Mucosa of rectum (tissue), 2 donors: ENCODE measurements at regions not wholly inside any gene's neighbourhood (a gene's known extent, or its start where the extent isn't known, plus 50 kb on each side); places are given as distances from the start of the nearest gene placed in this dataset.

Experiments
- H3K27ac ChIP-seq, 2 donors: one replicate each; pipeline ENCODE4 v1.7.0; 2013; ENCODE audit warnings: inconsistent platforms in 2 of 2, low read depth in 2 of 2, low read length in 2 of 2
- H3K27me3 ChIP-seq, 2 donors: one replicate each; pipeline ENCODE4 v1.7.0; 2013; ENCODE audit warnings: low read length in 2 of 2; ENCODE audit not compliant: control insufficient read depth in 2 of 2, insufficient read depth in 2 of 2
- H3K36me3 ChIP-seq, 2 donors: one replicate each; pipeline ENCODE4 v1.7.0; 2013; ENCODE audit warnings: low read length in 2 of 2; ENCODE audit not compliant: control insufficient read depth in 2 of 2, insufficient read depth in 2 of 2
- H3K4me1 ChIP-seq, 2 donors: one replicate each; pipeline ENCODE4 v1.7.0; 2013; ENCODE audit warnings: low read length in 2 of 2, mild to moderate bottlenecking in 1 of 2; ENCODE audit not compliant: control insufficient read depth in 2 of 2, insufficient read depth in 2 of 2
- H3K4me3 ChIP-seq, 2 donors: one replicate each; pipeline ENCODE4 v1.7.0; 2013; ENCODE audit warnings: low read length in 2 of 2
- H3K9ac ChIP-seq, 2 donors: one replicate each; pipeline ENCODE4 v1.7.0; 2013; ENCODE audit warnings: low read length in 2 of 2, low read depth in 1 of 2, mild to moderate bottlenecking in 1 of 2
- H3K9me3 ChIP-seq, 2 donors: one replicate each; pipeline ENCODE4 v1.7.0; 2013; ENCODE audit warnings: low read length in 2 of 2; ENCODE audit not compliant: control insufficient read depth in 2 of 2
- donor health status: healthy.
- donor health status: Normal muscosa, but diverticular disease.

GRCh38 chr4:14726877-14727361 lies 275.4 kb upstream of the CPEB2 start:
- Histone ChIP-seq H3K4me3 (no peak overlapping the region), H3K9me3 (no peaks in the 10 kb centered on the region), H3K4me1 (no peaks in the 10 kb centered on the region), H3K9ac (no peak overlapping the region), H3K27me3 (no peaks in the 10 kb centered on the region), H3K36me3 (no peaks in the 10 kb centered on the region), H3K27ac (no peak overlapping the region)

DNA sequence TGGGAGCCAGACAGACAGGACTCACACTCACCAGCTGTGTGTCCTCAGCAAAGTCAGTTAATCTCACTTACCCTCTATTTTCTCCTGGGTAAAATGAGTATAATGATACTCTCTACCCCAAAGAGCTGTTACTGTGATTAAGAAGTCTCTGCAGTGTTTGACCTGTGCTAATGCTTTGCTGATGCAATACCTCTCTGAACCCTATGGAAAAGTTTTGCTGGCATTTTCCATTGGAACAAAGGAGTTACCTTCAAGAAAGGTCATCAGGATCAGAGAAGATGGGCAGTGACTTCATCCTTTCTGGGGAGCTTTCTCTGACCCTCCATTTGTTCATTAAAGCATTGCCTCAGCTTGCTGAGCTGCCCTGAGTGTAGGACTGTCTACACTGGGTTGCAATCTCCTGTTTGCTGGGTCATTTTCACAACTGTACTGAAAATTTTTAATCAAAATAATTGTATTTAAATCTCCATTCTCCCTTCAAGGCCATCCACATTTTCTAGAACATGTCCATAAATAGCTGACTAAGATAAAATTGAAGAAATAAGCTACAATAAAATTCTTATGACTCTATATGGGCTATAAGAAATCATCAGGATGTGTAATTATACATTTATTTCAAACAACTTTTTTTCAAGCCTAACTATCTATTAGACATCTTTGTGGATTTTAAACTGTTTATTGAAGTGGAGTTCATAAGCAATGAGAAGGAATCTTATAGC lies 272.8 kb upstream of the CPEB2 start:
- H3K9ac ChIP-seq = no peak overlapping the region
- H3K4me3 ChIP-seq = no peak overlapping the region
- H3K4me1 ChIP-seq = no peaks in the 10 kb centered on the region
- H3K9me3 ChIP-seq = no peaks in the 10 kb centered on the region
- H3K27me3 ChIP-seq = no peaks in the 10 kb centered on the region
- no peaks in the 10 kb centered on the region for H3K36me3 ChIP-seq
- H3K27ac ChIP-seq = no peak overlapping the region

- Histone ChIP-seq H3K9ac (no peak overlapping the region), H3K27me3 (no peaks in the 10 kb centered on the region), H3K9me3 (no peaks in the 10 kb centered on the region), H3K27ac (no peak overlapping the region), H3K4me1 (no peaks in the 10 kb centered on the region), H3K4me3 (no peak overlapping the region), H3K36me3 (no peaks in the 10 kb centered on the region)
Observed at GRCh38 chr4:14742054-14742453, 260.2 kb upstream of the CPEB2 start.

DNA sequence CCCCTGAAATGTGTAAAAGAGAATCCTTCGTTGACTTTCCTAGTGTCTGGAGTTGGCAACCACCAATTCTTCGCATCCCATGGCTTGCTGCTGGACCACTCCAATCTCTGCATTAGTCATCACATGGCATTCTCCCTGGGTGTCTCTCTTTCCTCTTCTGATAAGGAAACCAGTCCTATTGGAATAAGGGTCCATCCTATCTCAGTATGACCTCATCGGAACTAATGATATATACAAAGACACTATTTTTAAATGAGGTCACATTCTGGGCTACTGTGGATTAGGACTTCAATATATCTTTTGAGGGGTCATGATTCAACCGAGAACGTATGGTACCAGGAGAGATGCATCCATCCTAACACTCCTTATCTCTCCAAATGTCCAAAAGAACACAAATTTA lies 259.1 kb upstream of the CPEB2 start:
- Histone ChIP-seq H3K9ac (no peak overlapping the region), H3K4me1 (no peaks in the 10 kb centered on the region), H3K36me3 (no peaks in the 10 kb centered on the region), H3K9me3 (no peaks in the 10 kb centered on the region), H3K27ac (no peak overlapping the region), H3K27me3 (no peaks in the 10 kb centered on the region), H3K4me3 (no peak overlapping the region)

- Histone ChIP-seq H3K27me3 (no peaks in the 10 kb centered on the region), H3K36me3 (no peaks in the 10 kb centered on the region), H3K4me1 (no peaks in the 10 kb centered on the region), H3K27ac (no peak overlapping the region), H3K9ac (no peak overlapping the region), H3K9me3 (no peaks in the 10 kb centered on the region), H3K4me3 (no peak overlapping the region)
Observed at GRCh38 chr4:14743601-14744000, 258.7 kb upstream of the CPEB2 start.

- no peak overlapping the region for H3K4me3 ChIP-seq
- H3K27me3 ChIP-seq = no peaks in the 10 kb centered on the region
- H3K9me3 ChIP-seq = no peaks in the 10 kb centered on the region
- no peak overlapping the region for H3K9ac ChIP-seq
- H3K4me1 ChIP-seq = no peaks in the 10 kb centered on the region
- H3K36me3 ChIP-seq = no peaks in the 10 kb centered on the region
- no peak overlapping the region for H3K27ac ChIP-seq
Observed at GRCh38 chr4:14744346-14744745, 257.9 kb upstream of the CPEB2 start.

GRCh38 chr4:14749910-14750309 lies 252.4 kb upstream of the CPEB2 start:
- Histone ChIP-seq H3K4me3 (no peak overlapping the region), H3K27me3 (no peaks in the 10 kb centered on the region), H3K27ac (no peak overlapping the region), H3K4me1 (no peaks in the 10 kb centered on the region), H3K9me3 (no peaks in the 10 kb centered on the region), H3K9ac (no peak overlapping the region), H3K36me3 (no peaks in the 10 kb centered on the region)

DNA sequence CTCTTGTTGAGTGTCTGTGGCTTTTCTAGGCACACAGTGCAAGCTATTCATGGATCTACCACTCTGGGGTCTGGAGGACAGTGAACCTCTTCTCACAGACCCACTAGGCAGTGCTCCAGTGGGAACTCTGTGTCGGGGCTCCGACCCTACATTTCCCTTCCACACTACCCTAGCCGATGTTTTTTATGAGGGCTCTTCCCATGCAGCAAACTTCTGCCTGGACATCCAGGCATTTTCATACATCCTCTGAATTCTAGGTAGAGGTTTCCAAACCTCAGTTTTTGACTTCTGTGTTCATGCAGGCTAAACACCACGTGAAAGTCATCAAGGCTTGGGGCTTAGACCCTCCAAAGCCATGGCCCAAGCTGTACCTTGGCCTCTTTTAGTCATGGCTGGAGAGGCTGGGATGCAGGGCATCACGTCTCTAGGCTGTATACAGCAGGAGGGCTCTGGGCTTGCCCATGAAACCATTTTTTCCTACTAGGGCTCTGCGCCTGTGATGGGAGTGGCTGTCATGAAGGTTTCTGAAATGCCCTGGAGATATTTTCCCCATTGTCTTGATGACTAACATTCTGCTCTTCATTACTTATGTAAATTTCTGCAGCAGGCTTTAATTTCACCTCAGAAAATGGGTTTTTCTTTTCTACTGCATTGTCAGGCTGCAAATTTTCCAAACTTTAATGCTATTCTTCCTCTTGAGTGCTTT lies 249.8 kb upstream of the CPEB2 start:
- Histone ChIP-seq H3K9me3 (no peaks in the 10 kb centered on the region), H3K27me3 (no peaks in the 10 kb centered on the region), H3K36me3 (no peaks in the 10 kb centered on the region), H3K4me1 (no peaks in the 10 kb centered on the region), H3K4me3 (no peak overlapping the region), H3K9ac (no peak overlapping the region), H3K27ac (no peak overlapping the region)

- H3K9me3 ChIP-seq = no peaks in the 10 kb centered on the region
- no peak overlapping the region for H3K4me3 ChIP-seq
- no peaks in the 10 kb centered on the region for H3K27me3 ChIP-seq
- no peaks in the 10 kb centered on the region for H3K36me3 ChIP-seq
- no peak overlapping the region for H3K9ac ChIP-seq
- H3K27ac ChIP-seq = no peak overlapping the region
- no peaks in the 10 kb centered on the region for H3K4me1 ChIP-seq
Observed at GRCh38 chr4:14767142-14767541, 235.1 kb upstream of the CPEB2 start.

- Histone ChIP-seq H3K9me3 (no peaks in the 10 kb centered on the region), H3K27me3 (no peaks in the 10 kb centered on the region), H3K4me1 (no peaks in the 10 kb centered on the region), H3K4me3 (no peak overlapping the region), H3K36me3 (no peaks in the 10 kb centered on the region), H3K27ac (no peak overlapping the region), H3K9ac (no peak overlapping the region)
Observed at GRCh38 chr4:14768449-14768848, 233.8 kb upstream of the CPEB2 start.
